ENCODE measurements at regions not wholly inside any gene's neighbourhood (a gene's known extent, or its start where the extent isn't known, plus 50 kb on each side); places are given as distances from the start of the nearest gene placed in this dataset.

DNA sequence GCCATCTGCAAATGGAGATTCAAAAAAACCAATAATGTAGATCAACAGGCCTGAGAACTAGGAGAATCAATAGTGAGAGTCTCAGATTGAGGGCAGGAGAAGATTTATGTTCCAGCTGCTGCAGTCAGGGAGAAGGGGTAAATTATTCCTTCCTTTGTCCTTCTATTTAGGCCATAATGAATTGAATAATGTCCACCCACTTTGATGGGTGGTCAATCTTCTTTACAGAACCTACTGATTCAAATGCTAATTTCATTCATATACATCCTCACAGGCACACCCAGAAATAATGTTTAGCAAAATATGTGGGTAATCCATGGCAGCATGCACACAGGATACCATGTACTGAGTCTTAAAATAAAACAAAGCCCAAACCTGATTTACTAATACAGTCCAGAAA is 695.3 kb upstream of the REG3G start:
- TF ChIP-seq, protein P1, sequence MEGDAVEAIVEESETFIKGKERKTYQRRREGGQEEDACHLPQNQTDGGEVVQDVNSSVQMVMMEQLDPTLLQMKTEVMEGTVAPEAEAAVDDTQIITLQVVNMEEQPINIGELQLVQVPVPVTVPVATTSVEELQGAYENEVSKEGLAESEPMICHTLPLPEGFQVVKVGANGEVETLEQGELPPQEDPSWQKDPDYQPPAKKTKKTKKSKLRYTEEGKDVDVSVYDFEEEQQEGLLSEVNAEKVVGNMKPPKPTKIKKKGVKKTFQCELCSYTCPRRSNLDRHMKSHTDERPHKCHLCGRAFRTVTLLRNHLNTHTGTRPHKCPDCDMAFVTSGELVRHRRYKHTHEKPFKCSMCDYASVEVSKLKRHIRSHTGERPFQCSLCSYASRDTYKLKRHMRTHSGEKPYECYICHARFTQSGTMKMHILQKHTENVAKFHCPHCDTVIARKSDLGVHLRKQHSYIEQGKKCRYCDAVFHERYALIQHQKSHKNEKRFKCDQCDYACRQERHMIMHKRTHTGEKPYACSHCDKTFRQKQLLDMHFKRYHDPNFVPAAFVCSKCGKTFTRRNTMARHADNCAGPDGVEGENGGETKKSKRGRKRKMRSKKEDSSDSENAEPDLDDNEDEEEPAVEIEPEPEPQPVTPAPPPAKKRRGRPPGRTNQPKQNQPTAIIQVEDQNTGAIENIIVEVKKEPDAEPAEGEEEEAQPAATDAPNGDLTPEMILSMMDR (IDR thresholded peaks at IDR 0.05; ENCODE audit: insufficient read depth, low read length, missing control alignments), result no peak
- DNase-seq (ENCODE audit: low read depth, low spot score), result no peak
- ChIA-PET POLR2A (no interaction called here), CTCF (no interaction called here)
- no peak overlapping the region for H3K4me3 ChIP-seq (ENCODE audit: low read depth, low read length)

DNA sequence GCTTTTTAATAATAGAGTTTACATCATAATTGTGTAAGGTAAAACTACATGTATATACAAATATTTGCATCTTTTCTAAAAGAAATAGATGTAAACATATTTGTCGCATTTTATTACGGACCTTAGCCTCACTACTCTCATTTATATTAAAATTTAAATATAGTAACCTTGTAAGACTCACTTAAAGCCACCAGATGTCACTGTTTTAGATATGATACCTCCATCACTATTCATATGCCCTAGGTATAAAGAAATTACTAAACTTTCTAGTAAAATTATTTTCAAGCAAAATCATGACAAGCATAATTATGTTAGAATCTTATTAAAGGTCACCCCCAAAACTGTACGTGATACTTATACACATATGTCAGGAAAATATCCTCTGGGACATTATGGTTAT is 674.3 kb upstream of the REG3G start:
- ChIA-PET POLR2A (no interaction called here), CTCF (no interaction called here)
- H3K4me3 ChIP-seq (ENCODE audit: low read depth, low read length), result no peak overlapping the region
- TF ChIP-seq, protein P1 (IDR thresholded peaks at IDR 0.05; ENCODE audit: insufficient read depth, low read length, missing control alignments), result no peak
- no peak for DNase-seq (ENCODE audit: low read depth, low spot score)

DNA sequence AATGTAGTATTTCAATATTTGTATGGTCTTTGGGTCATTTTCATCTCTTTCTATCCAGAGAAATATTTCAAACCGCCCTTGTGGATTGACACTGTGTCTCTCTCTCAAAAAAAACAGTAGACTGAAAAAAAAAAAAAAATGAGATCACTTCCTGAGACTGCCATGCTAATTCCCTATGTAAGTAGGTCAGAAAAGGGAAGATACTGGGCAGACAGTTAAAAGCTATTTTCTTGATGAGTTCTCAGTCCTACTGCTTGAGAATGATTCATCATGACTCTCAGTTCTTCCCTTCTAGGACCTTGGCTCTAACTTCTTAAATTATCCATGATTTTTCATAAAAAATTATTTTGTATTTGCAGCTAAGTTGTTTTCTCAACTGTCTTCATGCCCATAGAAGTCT is 672.3 kb upstream of the REG3G start:
- TF ChIP-seq, protein P1 (IDR thresholded peaks at IDR 0.05; ENCODE audit: insufficient read depth, low read length, missing control alignments), result no peak
- no peak overlapping the region for H3K4me3 ChIP-seq (ENCODE audit: low read depth, low read length)
- DNase-seq (ENCODE audit: low read depth, low spot score), result no peak
- ChIA-PET CTCF (no interaction called here), POLR2A (no interaction called here)

DNA sequence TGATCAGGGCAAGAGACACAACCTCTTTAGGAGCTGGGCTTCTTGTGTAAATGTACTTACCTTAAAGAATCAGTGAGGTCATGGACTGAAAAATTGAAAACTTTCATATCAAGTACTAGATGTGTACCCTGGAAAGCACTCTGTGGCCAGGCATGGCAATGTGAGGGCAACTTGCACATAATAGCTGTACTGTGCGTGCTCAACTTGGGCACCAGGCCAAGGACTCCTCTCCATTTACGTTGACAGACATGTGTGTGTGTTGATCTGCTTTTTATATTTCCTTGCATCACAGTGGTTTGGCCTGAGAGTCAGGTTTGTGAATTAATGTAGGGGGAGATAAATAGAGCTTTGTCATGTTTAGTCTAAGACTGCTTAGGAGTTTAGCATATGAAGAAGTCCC is 669.5 kb upstream of the REG3G start:
- ChIA-PET CTCF (no interaction called here), POLR2A (no interaction called here)
- DNase-seq (ENCODE audit: low read depth, low spot score), result no peak
- no peak overlapping the region for H3K4me3 ChIP-seq (ENCODE audit: low read depth, low read length)
- TF ChIP-seq, protein P1 (IDR thresholded peaks at IDR 0.05; ENCODE audit: insufficient read depth, low read length, missing control alignments), result no peak

DNA sequence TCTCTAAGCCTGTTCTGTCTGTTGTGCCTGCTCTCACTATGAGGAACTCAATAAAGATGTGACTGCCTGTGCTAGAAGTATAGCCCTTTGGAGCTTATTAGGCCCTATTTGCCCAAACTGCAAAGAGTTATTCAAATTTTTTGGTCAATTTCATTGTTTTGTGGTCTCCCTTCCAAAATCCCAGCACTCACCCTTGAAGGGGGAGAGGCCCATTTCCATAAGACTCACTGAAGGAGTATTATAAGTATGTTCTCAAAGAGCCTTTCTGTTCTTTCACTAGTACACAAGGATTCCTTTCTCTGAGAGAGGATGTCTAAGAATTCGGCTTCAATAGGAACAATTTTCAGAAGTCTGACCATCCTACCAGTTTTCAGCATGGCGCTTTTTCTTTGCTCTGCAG is 641.9 kb upstream of the REG3G start:
- ChIA-PET POLR2A (no interaction called here), CTCF (no interaction called here)
- DNase-seq (ENCODE audit: low read depth, low spot score), result no peak
- TF ChIP-seq, protein P1 (IDR thresholded peaks at IDR 0.05; ENCODE audit: insufficient read depth, low read length, missing control alignments), result no peak
- H3K4me3 ChIP-seq (ENCODE audit: low read depth, low read length), result no peak overlapping the region

DNA sequence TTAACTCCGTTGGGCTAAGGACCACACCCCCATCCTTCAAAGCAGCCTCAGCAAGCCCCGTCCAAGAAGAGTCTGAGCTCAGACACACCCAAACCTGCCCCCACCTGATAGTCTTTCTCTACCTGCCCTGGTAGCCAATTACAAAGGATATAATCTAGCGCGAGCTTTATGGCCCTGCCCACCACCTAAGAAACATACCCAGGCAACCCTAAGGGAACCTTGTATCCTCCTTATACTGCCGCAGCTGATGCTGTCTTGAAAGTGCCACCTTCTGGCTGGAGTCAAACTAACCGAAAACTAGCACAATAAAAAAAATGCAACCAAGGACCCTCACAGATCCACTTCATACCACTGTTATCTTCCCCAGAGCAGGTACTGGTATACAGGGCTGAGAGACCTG is 628.3 kb upstream of the REG3G start:
- H3K4me3 ChIP-seq (ENCODE audit: low read depth, low read length), result no peak overlapping the region
- TF ChIP-seq, protein P1 (IDR thresholded peaks at IDR 0.05; ENCODE audit: insufficient read depth, low read length, missing control alignments), result no peak
- ChIA-PET CTCF (no interaction called here), POLR2A (no interaction called here)
- no peak for DNase-seq (ENCODE audit: low read depth, low spot score)
